ENCODE measurements at regions not wholly inside any gene's neighbourhood (a gene's known extent, or its start where the extent isn't known, plus 50 kb on each side); places are given as distances from the start of the nearest gene placed in this dataset.
A peak's percentile ranks its signal among the peaks of the same experiment; 100 is the strongest.
"Not testable (repeated sequence)": the region's sequence is repeated elsewhere in the genome, so short reads cannot be mapped to it uniquely, and the experiment has no call there.

DNA sequence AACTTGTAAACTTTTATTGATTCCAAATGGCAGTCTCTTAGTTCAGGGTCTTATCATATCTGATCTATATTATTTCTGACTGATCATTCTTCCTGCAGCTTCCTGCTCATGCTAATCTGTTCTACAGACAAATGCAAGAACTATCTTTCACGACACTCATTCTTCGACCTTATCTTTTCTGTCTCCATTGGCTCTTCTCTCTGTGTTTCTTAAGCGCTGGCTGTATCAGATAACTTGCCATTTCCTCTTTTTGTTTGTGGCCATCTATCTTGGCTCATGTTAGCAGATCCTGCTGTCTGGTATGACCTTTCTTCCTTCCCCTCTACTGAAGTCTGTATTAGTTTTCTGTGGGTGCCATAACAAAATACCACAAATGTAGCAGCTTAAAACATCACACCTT is 230.5 kb upstream of the PUDP start:
- no peak for DNase-seq (ENCODE audit: low read depth)

DNA sequence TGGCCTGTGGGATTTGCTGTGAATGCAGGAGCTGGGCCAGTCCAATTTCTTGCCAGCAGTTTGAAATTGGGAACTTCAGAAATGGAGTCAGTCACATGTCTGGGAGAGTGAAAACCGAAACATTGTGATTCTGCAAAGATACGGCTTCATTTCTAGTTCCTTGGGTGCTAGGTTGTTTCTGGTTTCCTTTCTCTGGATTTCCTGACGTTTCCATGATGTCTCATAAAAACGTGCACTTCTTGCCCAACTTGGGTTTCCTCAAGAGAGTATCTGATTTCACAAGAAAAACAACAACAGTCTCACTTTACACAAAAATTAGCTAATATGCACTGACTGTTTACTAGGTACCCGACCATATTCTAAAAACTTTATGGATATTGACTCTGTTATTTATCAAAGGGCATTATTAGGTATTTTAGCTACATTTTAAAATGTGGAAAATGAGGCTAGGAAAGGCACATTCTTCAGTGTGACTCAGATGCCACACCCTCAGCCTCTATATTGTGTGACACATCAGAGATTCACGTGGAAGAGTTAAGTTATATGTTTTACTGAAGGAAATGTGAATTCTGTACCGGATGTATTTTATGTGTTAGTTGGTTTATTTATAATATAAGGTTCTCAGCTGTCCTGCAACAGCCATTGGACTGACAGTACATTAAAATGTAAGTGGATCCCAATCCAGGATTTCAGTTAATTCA is 225.0 kb upstream of the PUDP start:
- DNase-seq (ENCODE audit: low read depth) = peak; percentile 41

GRCh38 chrX:7362111-7362510 is 214.2 kb upstream of the PUDP start:
- DNase-seq (ENCODE audit: low read depth) = no peak

GRCh38 chrX:7351926-7352325 is 204.0 kb upstream of the PUDP start:
- DNase-seq (ENCODE audit: low read depth) = no peak

DNA sequence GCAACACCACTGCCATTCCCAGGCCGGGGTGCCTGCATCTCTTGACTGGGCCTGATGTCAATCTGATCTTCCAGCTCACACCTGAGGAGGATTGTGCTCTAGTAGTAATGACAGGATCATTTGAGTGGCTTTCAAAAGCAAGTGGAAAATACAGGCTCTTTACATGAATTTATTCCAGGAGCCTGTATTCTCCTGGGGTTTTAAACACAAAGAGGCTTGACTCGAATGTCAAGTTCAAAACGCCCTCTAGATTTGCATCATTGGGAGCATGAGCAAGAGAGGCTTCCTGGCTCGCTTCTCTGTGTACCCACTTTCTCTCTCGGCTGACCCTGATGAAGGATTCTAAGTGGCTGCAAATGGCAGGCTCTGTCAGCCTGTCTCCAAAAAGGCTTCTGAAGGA is 199.5 kb upstream of the PUDP start:
- no peak for DNase-seq (ENCODE audit: low read depth)

DNA sequence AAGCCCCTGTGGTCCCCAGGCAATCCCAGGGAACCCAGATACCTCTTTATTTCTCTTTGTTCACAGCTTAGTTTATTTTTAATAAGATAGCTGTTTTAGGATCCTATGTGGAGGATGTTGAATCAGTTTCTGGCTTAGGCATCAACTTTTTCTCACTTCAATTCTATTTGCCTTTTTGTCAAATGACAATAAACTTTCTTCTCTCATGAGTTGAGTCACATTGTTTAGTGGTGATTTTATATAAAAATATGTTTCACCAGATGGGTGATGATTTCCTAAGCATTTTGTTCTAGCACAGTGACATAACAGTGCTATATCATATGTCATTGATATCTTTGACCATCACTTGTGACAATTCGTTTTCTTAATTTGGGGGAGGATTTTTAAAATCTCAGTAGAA is 198.1 kb upstream of the PUDP start:
- DNase-seq (ENCODE audit: low read depth) = peak; percentile 55

- DNase-seq (ENCODE audit: low read depth) = no peak
These were observed 195.2 kb upstream of the PUDP start for GRCh38 chrX:7343181-7343580.

DNA sequence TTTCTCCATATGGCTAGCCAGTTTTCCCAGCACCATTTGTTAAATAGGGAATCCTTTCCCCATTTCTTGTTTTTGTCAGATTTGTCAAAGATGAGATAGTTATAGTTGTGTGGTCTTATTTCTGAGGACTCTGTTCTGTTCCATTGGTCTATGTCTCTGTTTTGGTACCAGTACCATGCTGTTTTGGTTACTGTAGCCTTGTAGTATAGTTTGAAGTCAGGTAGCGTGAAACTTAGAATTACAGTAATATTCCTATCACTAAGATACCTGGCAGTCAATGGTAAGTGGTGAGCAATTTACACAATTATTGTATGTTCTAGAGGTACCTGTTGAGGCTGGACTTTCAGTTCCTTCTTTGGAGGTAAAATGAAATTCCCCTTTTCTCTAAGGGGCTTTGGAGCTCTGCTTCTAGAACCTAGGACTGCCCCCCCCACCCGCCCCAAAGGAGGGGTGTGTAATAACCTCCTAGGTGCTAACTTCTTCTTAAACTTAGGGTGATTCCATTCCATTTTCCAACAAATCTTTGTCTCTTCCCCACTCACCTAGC is 187.9 kb upstream of the PUDP start:
- not testable (repeated sequence) for DNase-seq (ENCODE audit: low read depth)

DNA sequence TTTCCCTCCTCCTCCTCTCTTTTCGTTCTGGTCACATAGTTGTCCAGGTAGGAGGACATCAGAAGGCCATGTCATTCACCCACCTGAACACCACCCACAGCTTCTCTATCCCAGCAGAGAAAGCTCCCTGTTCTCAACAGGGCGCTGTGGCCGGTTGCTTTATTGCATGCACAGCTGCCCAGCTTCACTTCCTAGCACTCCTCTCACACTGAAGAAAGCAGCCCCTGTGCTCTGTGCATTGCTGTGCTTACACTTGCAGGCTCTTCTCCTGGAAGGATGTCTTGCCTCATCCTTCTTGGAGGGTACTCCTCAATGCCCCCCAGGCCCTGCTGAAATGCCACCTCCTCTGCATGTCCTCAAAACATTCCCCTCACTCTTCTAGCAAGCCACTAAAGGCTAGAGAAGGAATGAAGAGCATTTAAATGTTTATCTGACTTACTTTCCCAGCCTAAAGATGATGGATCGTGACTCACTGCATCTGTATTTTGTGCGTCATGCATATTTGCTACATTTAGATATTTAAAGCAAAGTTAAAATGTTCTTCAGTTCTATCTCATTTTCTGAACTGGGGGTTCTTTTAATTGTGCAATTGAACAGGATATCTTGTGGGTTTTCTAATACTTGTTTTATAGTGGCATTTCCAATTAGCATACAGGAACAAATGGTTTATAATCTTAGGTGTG is 186.4 kb upstream of the PUDP start:
- DNase-seq (ENCODE audit: low read depth) = peak; percentile 87

DNA sequence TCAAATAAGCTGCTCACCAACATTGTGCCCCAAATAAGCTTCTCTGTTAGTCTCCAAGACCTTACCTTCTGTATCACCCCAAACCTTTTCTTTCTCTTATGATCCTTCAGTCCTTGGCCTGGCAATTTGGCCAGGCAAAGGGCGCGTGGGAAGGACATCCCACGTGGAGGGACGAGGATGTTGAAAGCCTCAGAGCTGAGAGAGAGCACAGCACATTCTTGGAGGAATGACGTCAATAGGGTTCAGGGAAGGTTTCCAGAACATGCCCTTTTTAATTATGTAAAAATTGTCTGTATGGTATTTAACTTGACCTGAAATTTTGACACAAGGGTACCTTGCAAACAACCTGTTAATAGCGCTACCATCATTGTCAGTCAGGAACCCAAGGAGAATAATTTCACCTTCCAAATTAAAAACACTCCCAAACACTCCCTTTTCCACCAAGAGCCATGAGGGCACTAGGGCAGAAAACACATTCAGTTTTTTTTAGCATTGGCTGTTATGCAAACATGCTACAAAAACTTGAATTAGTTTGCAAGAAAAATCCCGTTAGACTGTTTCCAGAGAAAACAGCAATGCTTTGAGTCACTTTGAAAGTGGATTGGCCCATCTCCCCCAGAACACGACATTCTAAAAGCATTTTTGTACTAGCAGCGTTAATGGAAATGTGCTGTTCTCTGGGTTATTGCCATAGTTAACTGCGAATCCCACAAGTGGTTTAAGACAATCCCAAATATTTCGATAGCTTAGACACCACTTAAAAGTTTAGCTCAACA is 183.2 kb upstream of the PUDP start:
- peak; percentile 99 for DNase-seq (ENCODE audit: low read depth)

- DNase-seq (ENCODE audit: low read depth) = no peak
These were observed 182.6 kb upstream of the PUDP start for GRCh38 chrX:7330556-7330955.

GRCh38 chrX:7318661-7319060 is 170.7 kb upstream of the PUDP start:
- no peak for DNase-seq (ENCODE audit: low read depth)

GRCh38 chrX:7318241-7318640 is 170.3 kb upstream of the PUDP start:
- no peak for DNase-seq (ENCODE audit: low read depth)

- DNase-seq (ENCODE audit: low read depth) = peak; percentile 89
These were observed 168.9 kb upstream of the PUDP start for GRCh38 chrX:7316887-7317286.

GRCh38 chrX:7316280-7316679 is 168.3 kb upstream of the PUDP start:
- no peak for DNase-seq (ENCODE audit: low read depth)

DNA sequence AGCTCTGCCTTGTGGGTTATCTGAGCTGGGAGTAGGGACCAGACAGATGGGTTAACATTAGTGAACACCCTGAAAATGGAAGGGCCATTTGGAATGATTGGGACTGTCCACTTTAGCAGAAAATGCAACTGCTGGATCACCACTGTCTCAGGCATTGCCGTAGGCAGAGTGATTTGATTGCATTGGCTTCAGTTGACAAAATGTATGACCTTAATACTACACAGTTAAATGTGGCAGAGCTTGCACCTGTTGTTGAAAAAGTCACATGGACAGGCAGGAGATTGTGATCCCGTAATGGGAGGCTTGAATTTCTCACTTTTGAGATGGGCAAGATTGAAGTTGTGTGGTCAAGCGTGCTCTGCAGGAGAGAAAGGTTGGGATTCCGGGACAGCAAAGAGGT is 166.5 kb upstream of the PUDP start:
- no peak for DNase-seq (ENCODE audit: low read depth)

DNA sequence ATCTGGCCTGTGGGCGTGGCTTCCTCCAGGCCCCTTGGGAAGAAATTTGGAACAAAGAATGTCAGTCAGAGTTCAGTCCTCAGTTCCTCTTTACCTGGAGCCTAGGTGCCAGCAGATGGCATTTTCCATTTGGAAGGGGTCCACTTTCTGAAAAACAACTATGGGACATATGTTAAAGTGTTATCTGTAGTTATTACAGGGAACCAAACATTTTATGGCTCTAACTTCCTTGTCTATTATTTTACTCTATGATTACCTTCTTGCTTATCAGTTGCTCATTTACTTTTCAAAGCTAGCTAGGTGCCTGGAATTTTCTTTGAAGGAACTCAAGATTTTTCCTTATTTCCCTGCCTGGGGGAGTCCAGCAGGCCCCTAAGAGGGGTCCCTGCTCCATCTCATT is 159.8 kb upstream of the PUDP start:
- no peak for DNase-seq (ENCODE audit: low read depth)

DNA sequence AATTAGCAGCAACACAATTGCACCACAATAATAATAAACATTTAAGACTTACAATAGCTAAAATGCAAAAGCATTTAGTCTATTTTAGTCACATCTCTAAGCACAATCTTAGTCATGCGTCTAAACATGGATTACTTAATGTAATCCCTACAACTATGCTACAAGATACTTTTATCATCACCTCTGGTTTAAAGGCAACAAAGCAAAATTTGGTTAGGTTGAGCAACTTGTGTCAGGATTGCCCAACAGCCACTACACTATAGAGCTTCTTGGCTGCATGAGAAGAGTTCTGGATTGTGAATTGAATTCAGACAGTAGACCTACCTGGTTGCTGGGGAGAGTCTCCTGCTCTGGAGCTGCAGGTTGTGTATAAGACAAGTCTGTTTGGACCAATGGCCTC is 146.5 kb upstream of the PUDP start:
- DNase-seq (ENCODE audit: low read depth) = no peak

DNA sequence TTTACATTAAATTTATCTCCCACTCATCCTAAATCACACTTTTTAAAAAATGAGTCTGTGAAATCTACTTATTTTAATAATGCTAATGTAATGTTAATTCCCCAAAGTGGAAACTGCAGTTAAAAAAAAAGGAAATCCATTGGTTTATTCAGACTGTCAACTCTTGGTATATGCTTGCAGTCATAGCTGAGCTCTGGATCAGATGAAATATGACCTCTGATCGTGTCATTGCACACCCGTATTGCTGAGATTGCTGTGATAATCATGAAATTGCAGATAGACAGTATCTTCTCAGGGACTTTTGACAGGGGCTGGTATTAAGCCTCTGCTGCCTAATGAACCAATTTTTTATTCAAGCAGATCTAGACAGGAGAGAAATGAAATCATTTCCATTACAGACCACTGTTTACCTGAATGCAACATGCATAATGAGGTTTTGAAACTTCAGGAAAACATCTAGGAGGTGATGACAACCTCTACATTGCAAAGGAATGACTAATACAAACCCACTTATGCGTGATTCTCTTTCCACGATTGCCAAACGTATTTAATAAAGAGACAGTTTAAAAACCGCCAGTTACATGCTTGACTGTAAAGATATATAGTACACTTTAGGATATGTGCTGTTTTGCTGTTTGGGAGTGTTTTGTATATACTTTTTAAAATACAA is 138.3 kb upstream of the PUDP start:
- DNase-seq (ENCODE audit: low read depth) = no peak

GRCh38 chrX:7285765-7286164 is 137.8 kb upstream of the PUDP start:
- no peak for DNase-seq (ENCODE audit: low read depth)

- no peak for DNase-seq (ENCODE audit: low read depth)
These were observed 135.8 kb upstream of the PUDP start for GRCh38 chrX:7283741-7284140.

DNA sequence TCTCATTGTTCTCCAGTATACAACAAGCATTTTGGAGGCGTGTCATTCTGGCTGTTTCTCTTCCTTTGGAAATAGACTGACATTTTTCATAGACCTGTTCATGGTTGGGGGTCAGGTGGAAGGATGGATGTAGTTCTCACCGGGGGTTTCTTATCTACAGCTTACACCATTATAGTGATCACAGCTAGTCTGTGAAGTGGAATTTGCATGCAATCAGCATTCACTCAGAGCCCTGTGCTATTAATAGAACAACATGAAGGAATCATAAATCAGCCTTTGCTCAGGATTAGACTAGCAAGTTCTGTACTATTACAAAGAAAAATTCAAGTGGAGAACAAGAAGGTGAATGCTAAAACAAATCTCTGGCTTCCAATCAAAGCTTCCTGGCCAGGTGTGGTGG is 132.6 kb upstream of the PUDP start:
- DNase-seq (ENCODE audit: low read depth) = no peak
